NCI-H2171 (cell line): ENCODE measurements at regions not wholly inside any gene's neighbourhood (a gene's known extent, or its start where the extent isn't known, plus 50 kb on each side); places are given as distances from the start of the nearest gene placed in this dataset.

Source experiments
- DNase-seq: peaks from one replicate; lab custom pipeline; 2025; lab: John Stamatoyannopoulos, UW

- DNase-seq: no peak
Observed at GRCh38 chr6:169847901-169848311, 96.5 kb downstream of the ERMARD start.

GRCh38 chr6:169847141-169847674 lies 95.8 kb downstream of the ERMARD start:
- DNase-seq: no peak

GRCh38 chr6:169846286-169847056 lies 95.0 kb downstream of the ERMARD start:
- no peak for DNase-seq

- DNase-seq: no peak
Observed at GRCh38 chr6:169845426-169846285, 94.2 kb downstream of the ERMARD start.

- no peak for DNase-seq
Observed at GRCh38 chr6:169844946-169845345, 93.5 kb downstream of the ERMARD start.

GRCh38 chr6:169843991-169844390 lies 92.6 kb downstream of the ERMARD start:
- DNase-seq: no peak

GRCh38 chr6:169843110-169843509 lies 91.7 kb downstream of the ERMARD start:
- DNase-seq: no peak

GRCh38 chr6:169841907-169842606 lies 90.6 kb downstream of the ERMARD start:
- no peak for DNase-seq

- DNase-seq: no peak
Observed at GRCh38 chr6:169841251-169841650, 89.8 kb downstream of the ERMARD start.

- no peak for DNase-seq
Observed at GRCh38 chr6:169839898-169840631, 88.6 kb downstream of the ERMARD start.

GRCh38 chr6:169839493-169839892 lies 88.1 kb downstream of the ERMARD start:
- DNase-seq: no peak

- no peak for DNase-seq
Observed at GRCh38 chr6:169839029-169839481, 87.6 kb downstream of the ERMARD start.

GRCh38 chr6:169838346-169839028 lies 87.1 kb downstream of the ERMARD start:
- peak; percentile 65 for DNase-seq

- DNase-seq: no peak
Observed at GRCh38 chr6:169837529-169838250, 86.3 kb downstream of the ERMARD start.

GRCh38 chr6:169833258-169833794 lies 81.9 kb downstream of the ERMARD start:
- no peak for DNase-seq

GRCh38 chr6:169832247-169832948 lies 81.0 kb downstream of the ERMARD start:
- no peak for DNase-seq

GRCh38 chr6:169831450-169832246 lies 80.2 kb downstream of the ERMARD start:
- DNase-seq: no peak
